ENCODE measurements at regions not wholly inside any gene's neighbourhood (a gene's known extent, or its start where the extent isn't known, plus 50 kb on each side); places are given as distances from the start of the nearest gene placed in this dataset.

- no peak for TF ChIP-seq CTCF (optimal IDR thresholded peaks at IDR 0.05 in 1 of 3, IDR thresholded peaks at IDR 0.05 in 1 of 3, conservative IDR thresholded peaks at IDR 0.05 in 1 of 3; ENCODE audit: extremely low read depth in 1 of 3, insufficient read depth in 2 of 3, low read length in 3 of 3)
- TF ChIP-seq EZH2 (IDR thresholded peaks at IDR 0.05; ENCODE audit: low read length), result no peak
Observed at GRCh38 chr4:8725071-8725841, 132.7 kb downstream of the CPZ start.
